ENCODE measurements at regions not wholly inside any gene's neighbourhood (a gene's known extent, or its start where the extent isn't known, plus 50 kb on each side); places are given as distances from the start of the nearest gene placed in this dataset.

- no peak for TF ChIP-seq TSHZ2 (CRISPR knock-in tag; IDR thresholded peaks at IDR 0.05)
- no peak for TF ChIP-seq OSR1 (CRISPR knock-in tag; IDR thresholded peaks at IDR 0.05)
- TF ChIP-seq BACH2 (CRISPR knock-in tag; IDR thresholded peaks at IDR 0.05; ENCODE audit: borderline replicate concordance) = no peak
- TF ChIP-seq ARNTL (CRISPR knock-in tag; IDR thresholded peaks at IDR 0.05; ENCODE audit: borderline replicate concordance, low read depth) = no peak
- no peak for TF ChIP-seq ZFP3 (CRISPR knock-in tag; IDR thresholded peaks at IDR 0.05)
- TF ChIP-seq CREB5 (CRISPR knock-in tag; IDR thresholded peaks at IDR 0.05; ENCODE audit: low read depth) = no peak
- no peak for TF ChIP-seq ZC3H10 (CRISPR knock-in tag; IDR thresholded peaks at IDR 0.05)
- no peak for TF ChIP-seq ISL1 (CRISPR knock-in tag; IDR thresholded peaks at IDR 0.05)
- TF ChIP-seq ESRRG (CRISPR knock-in tag; IDR thresholded peaks at IDR 0.05) = no peak
- no peak for TF ChIP-seq TOX (CRISPR knock-in tag; IDR thresholded peaks at IDR 0.05; ENCODE audit: borderline replicate concordance)
Measured at GRCh38 chr21:39079617-39080016, 103.6 kb downstream of the PSMG1 start (continued).

GRCh38 chr21:39078322-39079065 lies 104.8 kb downstream of the PSMG1 start:
- ATAC-seq = no peak
- TF ChIP-seq ZFP30 (CRISPR knock-in tag; IDR thresholded peaks at IDR 0.05) = no peak
- no peak for TF ChIP-seq ISL1 (CRISPR knock-in tag; IDR thresholded peaks at IDR 0.05)
- no peak for TF ChIP-seq ARNTL (CRISPR knock-in tag; IDR thresholded peaks at IDR 0.05; ENCODE audit: borderline replicate concordance, low read depth)
- no peak for TF ChIP-seq BACH2 (CRISPR knock-in tag; IDR thresholded peaks at IDR 0.05; ENCODE audit: borderline replicate concordance)
- no peak for TF ChIP-seq POU6F1 (CRISPR knock-in tag; IDR thresholded peaks at IDR 0.05; ENCODE audit: borderline replicate concordance, low read depth)
- TF ChIP-seq ZFP3 (CRISPR knock-in tag; IDR thresholded peaks at IDR 0.05) = no peak
- TF ChIP-seq CSRNP3 (CRISPR knock-in tag; IDR thresholded peaks at IDR 0.05) = no peak

GRCh38 chr21:39077876-39078275 lies 105.4 kb downstream of the PSMG1 start:
- no peak for ATAC-seq
- TF ChIP-seq ZNF565 (CRISPR knock-in tag; conservative IDR thresholded peaks at IDR 0.05; ENCODE audit: low read depth) (no peak), PPARA (CRISPR knock-in tag; IDR thresholded peaks at IDR 0.05; ENCODE audit: borderline replicate concordance) (no peak), SNAI2 (CRISPR knock-in tag; IDR thresholded peaks at IDR 0.05) (no peak), ZC3H10 (CRISPR knock-in tag; IDR thresholded peaks at IDR 0.05) (no peak), ZFP3 (CRISPR knock-in tag; IDR thresholded peaks at IDR 0.05) (no peak), CSDC2 (CRISPR knock-in tag; IDR thresholded peaks at IDR 0.05) (no peak), PATZ1 (CRISPR knock-in tag; IDR thresholded peaks at IDR 0.05; ENCODE audit: borderline replicate concordance) (no peak), ZNF70 (CRISPR knock-in tag; IDR thresholded peaks at IDR 0.05) (no peak), BACH2 (CRISPR knock-in tag; IDR thresholded peaks at IDR 0.05; ENCODE audit: borderline replicate concordance) (no peak), OSR1 (CRISPR knock-in tag; IDR thresholded peaks at IDR 0.05) (no peak), TCF4 (CRISPR knock-in tag; IDR thresholded peaks at IDR 0.05; ENCODE audit: borderline replicate concordance) (no peak), ISL1 (CRISPR knock-in tag; IDR thresholded peaks at IDR 0.05) (no peak), POU6F1 (CRISPR knock-in tag; IDR thresholded peaks at IDR 0.05; ENCODE audit: borderline replicate concordance, low read depth) (no peak), TSHZ2 (CRISPR knock-in tag; IDR thresholded peaks at IDR 0.05) (no peak), CREB5 (CRISPR knock-in tag; IDR thresholded peaks at IDR 0.05; ENCODE audit: low read depth) (no peak), TOX (CRISPR knock-in tag; IDR thresholded peaks at IDR 0.05; ENCODE audit: borderline replicate concordance) (no peak)
